SK-N-MC (cell line): ENCODE measurements at regions not wholly inside any gene's neighbourhood (a gene's known extent, or its start where the extent isn't known, plus 50 kb on each side); places are given as distances from the start of the nearest gene placed in this dataset.

ENCODE experiments used
- EZH2 ChIP-seq: fragments of 200-600 bp; sonication (generic); IDR thresholded peaks from one replicate; pipeline ENCODE4 v1.6.1; 2017; ENCODE audit warnings: antibody characterized with exemption
- FOXP2 ChIP-seq: optimal IDR thresholded peaks from 2 replicates; pipeline ENCODE3; 2011; ENCODE audit warnings: mild to moderate bottlenecking, moderate library complexity; ENCODE audit not compliant: insufficient read depth; ENCODE audit errors: extremely low read length, control extremely low read depth
- POLR2AphosphoS5 ChIP-seq: IDR thresholded peaks from 2 replicates; pipeline ENCODE4 v1.6.1; 2012; ENCODE audit warnings: mild to moderate bottlenecking, low read depth, low read length, borderline replicate concordance

DNA sequence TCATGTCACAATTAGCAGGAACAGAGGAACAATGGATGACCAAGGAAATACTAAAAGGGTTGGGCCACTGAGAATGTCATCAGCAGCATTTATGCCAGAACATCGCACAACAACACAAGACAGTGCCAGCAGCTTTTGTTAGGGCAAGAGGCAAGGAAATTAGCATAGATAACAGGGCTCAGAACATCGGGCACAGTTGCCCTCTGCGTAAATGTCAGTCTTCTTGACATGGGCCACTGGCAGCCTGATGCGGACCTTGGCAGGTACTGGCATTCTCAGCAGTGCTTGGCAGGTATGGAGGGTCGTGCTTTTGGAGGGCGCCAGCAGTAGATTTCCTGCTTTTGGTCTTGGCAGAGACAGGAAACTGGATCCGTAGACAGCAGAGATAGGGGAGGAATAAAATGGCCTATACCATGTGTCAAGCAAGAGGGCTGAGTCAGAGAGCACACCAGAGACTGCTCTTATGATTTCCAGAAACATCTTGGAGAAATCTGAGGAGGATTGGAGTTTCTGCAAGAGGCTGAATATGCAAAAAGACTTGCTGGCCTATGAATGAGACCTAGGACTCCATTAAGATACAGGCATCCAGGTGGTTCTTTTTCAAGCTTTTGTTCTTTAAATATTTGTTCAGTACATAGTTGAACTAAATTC, 371.5 kb upstream of the MTPN start:
- TF ChIP-seq EZH2, result no peak
- no peak for TF ChIP-seq POLR2AphosphoS5
- no peak for TF ChIP-seq FOXP2
